T-helper 17 cell (primary cell): ENCODE measurements at regions not wholly inside any gene's neighbourhood (a gene's known extent, or its start where the extent isn't known, plus 50 kb on each side); places are given as distances from the start of the nearest gene placed in this dataset.

Experiments used
- ATAC-seq: fragments of 150-1000 bp; cut with Tn5 transposase; 2 replicates; pipeline ENCODE4 v1.10.0; 2021; ENCODE audit warnings: mild to moderate bottlenecking, moderate library complexity
- DNase-seq, 3 donors: peaks; one replicate each; pipeline versions ENCODE4 v3.0.0 to v3.0.0-alpha.2; 2020 to 2021
- H3K9me3 ChIP-seq: one replicate; pipeline ENCODE4 v1.7.0; 2013; ENCODE audit warnings: low read length, mild to moderate bottlenecking; ENCODE audit not compliant: control insufficient read depth, poor library complexity, severe bottlenecking
- H3K27ac Mint-ChIP-seq: one replicate; pipeline ENCODE4 v1.8.0; 2022; ENCODE audit warnings: mild to moderate bottlenecking, moderate library complexity, mixed read lengths
- H3K27me3 Mint-ChIP-seq: one replicate; pipeline ENCODE4 v1.8.0; 2022; ENCODE audit warnings: mixed read lengths
- H3K36me3 Mint-ChIP-seq: one replicate; pipeline ENCODE4 v1.8.0; 2022; ENCODE audit warnings: low read depth, mixed read lengths
- H3K4me1 Mint-ChIP-seq: one replicate; pipeline ENCODE4 v1.8.0; 2022; ENCODE audit warnings: mild to moderate bottlenecking, mixed read lengths
- H3K4me3 Mint-ChIP-seq: one replicate; pipeline ENCODE4 v1.8.0; 2022; ENCODE audit warnings: mild to moderate bottlenecking, moderate library complexity, mixed read lengths

DNA sequence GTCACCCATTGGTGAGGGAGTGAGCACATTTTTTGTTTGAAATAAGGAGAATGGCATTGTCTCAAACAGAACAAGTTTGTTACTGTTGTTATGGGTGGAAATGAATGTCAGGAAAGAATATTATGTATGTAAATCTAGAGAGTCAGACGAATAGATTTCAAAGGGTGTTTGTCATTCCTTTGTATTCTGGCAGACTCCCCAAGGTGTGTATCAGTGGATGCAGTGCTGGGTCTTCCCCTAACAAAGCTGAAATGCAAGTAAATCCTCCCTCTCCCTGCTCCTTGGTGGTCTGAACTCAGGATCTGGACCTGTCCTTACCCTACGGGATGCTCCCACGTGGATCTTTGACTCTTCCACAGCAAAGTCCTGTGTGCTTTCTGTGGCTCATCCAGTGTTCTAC, 139.5 kb upstream of the ZNF516 start:
- Mint-ChIP-seq H3K4me3 (no peak overlapping the region), H3K4me1 (peaks cover 3% of the 10 kb centered on the region), H3K27me3 (peaks cover 36% of the 10 kb centered on the region), H3K36me3 (no peaks in the 10 kb centered on the region), H3K27ac (no peak overlapping the region)
- no peak for DNase-seq
- ATAC-seq: no peak
- no peaks in the 10 kb centered on the region for H3K9me3 ChIP-seq

DNA sequence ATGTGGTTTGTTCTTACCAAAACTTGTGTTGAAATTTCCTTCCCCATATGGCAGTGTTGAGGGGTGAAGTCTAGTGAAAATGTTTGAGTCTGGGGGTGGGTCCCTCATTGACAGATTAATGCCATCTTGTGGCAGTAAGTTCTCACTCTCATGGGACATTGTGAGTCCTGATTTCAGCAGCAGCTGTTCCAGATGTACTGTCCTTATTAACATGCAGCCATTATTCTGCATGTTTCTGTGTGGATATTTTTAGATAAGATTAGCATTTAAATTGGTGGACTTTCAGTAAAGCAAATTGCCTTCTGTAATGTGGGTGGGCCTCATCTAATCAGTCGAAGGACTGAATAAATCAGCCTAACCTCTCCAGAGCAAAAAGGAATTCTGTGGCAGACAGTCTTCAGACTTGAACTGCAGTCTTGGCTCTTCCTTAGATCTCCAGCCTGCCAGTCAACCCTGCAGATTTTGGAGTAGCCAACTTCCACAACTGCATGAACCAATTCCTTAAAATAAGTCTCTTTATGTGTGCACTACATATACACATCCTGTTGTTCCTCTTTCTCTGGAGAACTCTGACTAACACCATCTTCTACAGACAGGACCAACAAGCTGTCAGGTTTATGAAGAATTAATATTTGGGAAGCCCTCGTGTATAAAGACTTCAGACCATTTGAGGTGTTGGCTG, 138.7 kb upstream of the ZNF516 start:
- no peak for ATAC-seq

GRCh38 chr18:76627444-76627843, 132.4 kb upstream of the ZNF516 start:
- Mint-ChIP-seq H3K36me3 (peaks cover 2% of the 10 kb centered on the region), H3K4me1 (no peaks in the 10 kb centered on the region), H3K4me3 (no peak overlapping the region), H3K27ac (no peak overlapping the region), H3K27me3 (peaks cover 26% of the 10 kb centered on the region)
- DNase-seq (no peak), ATAC-seq (no peak)
- no peaks in the 10 kb centered on the region for H3K9me3 ChIP-seq

More for the DNA sequence above, 138.7 kb upstream of the ZNF516 start:
- H3K27ac Mint-ChIP-seq: no peak overlapping the region
- H3K4me3 Mint-ChIP-seq: no peak overlapping the region
- H3K36me3 Mint-ChIP-seq: peaks cover 2% of the 10 kb centered on the region
- DNase-seq: no peak
- peaks cover 28% of the 10 kb centered on the region for H3K27me3 Mint-ChIP-seq
- no peaks in the 10 kb centered on the region for H3K9me3 ChIP-seq
- no peaks in the 10 kb centered on the region for H3K4me1 Mint-ChIP-seq

GRCh38 chr18:76626991-76627390, 131.9 kb upstream of the ZNF516 start:
- DNase-seq (no peak), ATAC-seq (no peak)
- H3K27ac Mint-ChIP-seq: no peak overlapping the region
- no peaks in the 10 kb centered on the region for H3K9me3 ChIP-seq
- H3K27me3 Mint-ChIP-seq: peaks cover 25% of the 10 kb centered on the region
- no peak overlapping the region for H3K4me3 Mint-ChIP-seq
- H3K4me1 Mint-ChIP-seq: no peaks in the 10 kb centered on the region
- peaks cover 2% of the 10 kb centered on the region for H3K36me3 Mint-ChIP-seq

GRCh38 chr18:76622651-76623050, 127.6 kb upstream of the ZNF516 start:
- Mint-ChIP-seq H3K36me3 (peaks cover 5% of the 10 kb centered on the region), H3K4me3 (no peak overlapping the region), H3K4me1 (peaks cover 2% of the 10 kb centered on the region), H3K27ac (no peak overlapping the region), H3K27me3 (peaks cover 54% of the 10 kb centered on the region)
- no peak for DNase-seq
- no peaks in the 10 kb centered on the region for H3K9me3 ChIP-seq
- ATAC-seq: no peak

- Mint-ChIP-seq H3K4me1 (peaks cover 2% of the 10 kb centered on the region), H3K27ac (no peak overlapping the region), H3K27me3 (peaks cover 59% of the 10 kb centered on the region), H3K36me3 (peaks cover 5% of the 10 kb centered on the region), H3K4me3 (no peak overlapping the region)
- DNase-seq: no peak
- no peaks in the 10 kb centered on the region for H3K9me3 ChIP-seq
- ATAC-seq: no peak
Observed at GRCh38 chr18:76621782-76622495, 126.9 kb upstream of the ZNF516 start.

DNA sequence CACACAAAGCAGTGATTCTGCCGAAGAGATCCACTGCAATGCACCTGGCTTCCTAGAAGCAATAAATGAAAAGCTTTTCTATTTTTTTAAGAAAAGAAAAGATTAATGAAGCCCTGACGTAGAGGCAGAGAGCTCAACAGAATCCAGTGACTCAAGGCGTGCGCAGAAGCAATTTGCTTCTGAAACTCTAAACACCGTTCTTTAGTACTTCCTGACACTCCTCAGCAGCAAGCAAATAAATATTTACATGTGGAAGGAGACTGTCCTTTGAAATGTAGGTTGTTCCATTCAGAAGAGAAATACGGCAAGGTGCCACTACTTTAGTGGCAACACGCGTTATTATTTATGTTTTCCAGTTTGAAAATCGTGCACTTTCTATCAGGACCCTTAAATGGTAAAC, 126.2 kb upstream of the ZNF516 start:
- Mint-ChIP-seq H3K4me3 (no peak overlapping the region), H3K27me3 (peaks cover 59% of the 10 kb centered on the region)
- no peak for DNase-seq

GRCh38 chr18:76620321-76621170, 125.5 kb upstream of the ZNF516 start:
- peak in 1 of 3 donors; percentile 16 for DNase-seq
- Mint-ChIP-seq H3K4me1 (peaks cover 2% of the 10 kb centered on the region), H3K36me3 (peaks cover 5% of the 10 kb centered on the region), H3K4me3 (peak overlapping the region; percentile 81), H3K27ac (no peak overlapping the region), H3K27me3 (peaks cover 61% of the 10 kb centered on the region)
- no peaks in the 10 kb centered on the region for H3K9me3 ChIP-seq
- ATAC-seq: peak; percentile 57

More for the DNA sequence above, 126.2 kb upstream of the ZNF516 start:
- Mint-ChIP-seq H3K4me1 (peaks cover 2% of the 10 kb centered on the region), H3K36me3 (peaks cover 5% of the 10 kb centered on the region), H3K27ac (no peak overlapping the region)
- H3K9me3 ChIP-seq: no peaks in the 10 kb centered on the region
- ATAC-seq: no peak

- peak overlapping the region; percentile 81 for H3K4me3 Mint-ChIP-seq
- no peak for DNase-seq
- peak; percentile 48 for ATAC-seq
- no peak overlapping the region for H3K27ac Mint-ChIP-seq
- no peaks in the 10 kb centered on the region for H3K9me3 ChIP-seq
- peaks cover 5% of the 10 kb centered on the region for H3K36me3 Mint-ChIP-seq
- peaks cover 67% of the 10 kb centered on the region for H3K27me3 Mint-ChIP-seq
- H3K4me1 Mint-ChIP-seq: peaks cover 2% of the 10 kb centered on the region
Observed at GRCh38 chr18:76619621-76620315, 124.7 kb upstream of the ZNF516 start.

DNA sequence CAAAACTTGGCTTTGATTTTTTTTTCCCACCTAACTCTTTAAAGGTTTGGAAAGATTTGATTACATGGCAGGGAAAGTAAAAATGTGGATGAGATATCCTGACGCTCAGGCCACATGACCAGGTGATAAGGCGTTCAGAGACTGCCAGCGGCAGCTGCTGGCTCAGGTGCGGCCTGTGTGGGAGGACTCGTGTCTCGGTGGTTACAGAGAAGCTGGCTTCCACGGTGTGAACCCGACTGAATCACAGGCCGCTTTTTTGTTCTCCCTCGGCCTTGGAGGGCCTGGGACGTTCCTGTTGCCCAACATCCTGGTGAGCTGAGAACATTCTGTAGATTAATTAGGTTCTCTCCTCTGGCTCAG, 124.2 kb upstream of the ZNF516 start:
- ATAC-seq: no peak

DNA sequence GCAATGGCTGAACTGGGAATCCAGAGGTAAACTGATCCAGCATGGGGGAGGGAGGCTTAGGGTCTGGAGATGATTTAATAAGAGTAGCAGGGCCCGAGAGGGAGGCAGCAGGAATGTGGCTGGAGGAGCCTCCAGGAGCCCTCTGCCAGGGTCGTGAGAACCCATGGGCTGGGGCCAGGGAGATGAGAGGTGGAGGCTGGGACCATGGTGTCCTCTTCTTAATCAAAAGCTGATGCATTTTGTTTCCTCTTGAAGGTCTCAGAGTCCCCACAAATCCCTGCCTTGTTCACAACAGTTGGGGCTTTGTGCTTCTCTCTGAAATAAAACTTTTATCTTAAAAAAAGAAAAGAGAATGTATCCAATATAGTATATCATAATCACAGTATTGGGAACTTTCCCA, 123.7 kb upstream of the ZNF516 start:
- Mint-ChIP-seq H3K27ac (no peak overlapping the region), H3K36me3 (peaks cover 5% of the 10 kb centered on the region), H3K4me1 (peaks cover 2% of the 10 kb centered on the region), H3K4me3 (no peak overlapping the region), H3K27me3 (peaks cover 59% of the 10 kb centered on the region)
- ATAC-seq: no peak
- no peak for DNase-seq
- no peaks in the 10 kb centered on the region for H3K9me3 ChIP-seq

More for the DNA sequence above, 124.2 kb upstream of the ZNF516 start:
- no peaks in the 10 kb centered on the region for H3K9me3 ChIP-seq
- Mint-ChIP-seq H3K4me3 (no peak overlapping the region), H3K27me3 (peaks cover 65% of the 10 kb centered on the region), H3K36me3 (peaks cover 5% of the 10 kb centered on the region), H3K4me1 (peaks cover 2% of the 10 kb centered on the region), H3K27ac (no peak overlapping the region)
- DNase-seq: no peak

DNA sequence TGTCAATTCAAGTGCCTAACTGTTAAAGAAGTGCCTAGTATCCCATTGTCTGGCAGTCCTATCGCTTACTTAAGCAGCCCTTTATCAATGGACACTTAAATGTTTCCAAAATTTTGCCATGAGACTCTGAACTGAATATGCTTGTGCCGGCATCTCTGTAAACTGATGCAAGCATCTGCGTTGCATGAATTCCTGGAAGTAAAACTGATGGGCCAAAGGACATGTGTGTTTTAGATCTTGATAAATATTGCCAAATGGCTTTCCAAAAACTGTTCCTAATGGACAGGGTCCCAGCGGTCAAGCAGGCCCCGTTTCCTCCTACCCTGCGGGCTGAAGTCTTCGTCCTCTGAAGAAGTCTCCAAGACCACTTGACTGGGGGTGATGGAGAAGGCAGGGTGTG, 121.3 kb upstream of the ZNF516 start:
- Mint-ChIP-seq H3K4me1 (peaks cover 2% of the 10 kb centered on the region), H3K27ac (no peak overlapping the region), H3K36me3 (peaks cover 5% of the 10 kb centered on the region)

More for the DNA sequence above, 121.3 kb upstream of the ZNF516 start:
- no peak for ATAC-seq
- no peaks in the 10 kb centered on the region for H3K9me3 ChIP-seq
- no peak for DNase-seq
- Mint-ChIP-seq H3K27me3 (peaks cover 41% of the 10 kb centered on the region), H3K4me3 (no peak overlapping the region)
